Gastrocnemius medialis (tissue), 4 donors: ENCODE measurements at regions not wholly inside any gene's neighbourhood (a gene's known extent, or its start where the extent isn't known, plus 50 kb on each side); places are given as distances from the start of the nearest gene placed in this dataset.

Source experiments
- ATAC-seq, 2 donors: fragments of 150-250 bp; one replicate each; pipeline ENCODE4 v1.9.1; 2016
- DNase-seq, 2 donors: peaks; one replicate each; pipeline ENCODE4 v3.0.0-alpha.2; 2019
- H3K27ac ChIP-seq, 4 donors: fragments of 200-600 bp; sonication (generic); 1 replicate in 1 of 4; 2 replicates in 3 of 4; pipeline ENCODE4 v1.5.1; 2016 to 2018; ENCODE audit warnings: mild to moderate bottlenecking in 2 of 4, moderate library complexity in 1 of 4
- H3K27me3 ChIP-seq, 3 donors: fragments of 200-600 bp; sonication (generic) in 2 of 3; 1 replicate in 1 of 3; 2 replicates in 2 of 3; pipeline versions ENCODE4 v1.5.1 to v1.6.0; 2016 to 2019; ENCODE audit warnings: mild to moderate bottlenecking in 1 of 3, moderate library complexity in 1 of 3
- H3K36me3 ChIP-seq, 2 donors: fragments of 200-600 bp; sonication (generic) in 1 of 2; one replicate each; pipeline ENCODE4 v1.5.1; 2017 to 2018
- H3K4me1 ChIP-seq, 2 donors: fragments of 200-600 bp; sonication (generic) in 1 of 2; one replicate each; pipeline ENCODE4 v1.5.1; 2016 to 2017; ENCODE audit warnings: mild to moderate bottlenecking in 2 of 2
- H3K4me3 ChIP-seq, 4 donors: fragments of 200-600 bp; sonication (generic) in 3 of 4; 1 replicate in 1 of 4; 2 replicates in 3 of 4; pipeline ENCODE4 v1.5.1; 2016 to 2019; ENCODE audit warnings: mild to moderate bottlenecking in 2 of 4
- H3K9me3 ChIP-seq, 3 donors: fragments of 200-600 bp; sonication (generic) in 2 of 3; 1 replicate in 1 of 3; 2 replicates in 2 of 3; pipeline ENCODE4 v1.5.1; 2016 to 2019
- CTCF ChIP-seq, 5 experiments: fragments of 450-650 bp in 3 of 5; fragments of 200-600 bp in 2 of 5; sonication (generic) in 2 of 5; IDR thresholded peaks in 4 of 5; conservative IDR thresholded peaks in 1 of 5; 1 replicate in 4 of 5; 2 replicates in 1 of 5; pipeline ENCODE4 v1.5.1; 2016 to 2019; ENCODE audit warnings: antibody characterized with exemption in 5 of 5, mild to moderate bottlenecking in 3 of 5, moderate library complexity in 3 of 5
- POLR2A ChIP-seq, 2 donors: fragments of 450-650 bp; IDR thresholded peaks; one replicate each; pipeline ENCODE4 v1.6.1; 2017; ENCODE audit warnings: antibody characterized with exemption in 2 of 2, mild to moderate bottlenecking in 2 of 2, moderate library complexity in 2 of 2
- in situ Hi-C, 4 donors: fragments of 200-750 bp; cut with MboI; loops; one replicate each; pipeline versions ENCODE4 v1.15.0 to v1.8.0; 2017; ENCODE audit warnings: low sequenced_read_pairs in 4 of 4
- intact Hi-C: fragments of 100-400 bp; cut with DNase I; formaldehyde crosslinking; loops from one replicate; pipeline ENCODE4 v1.15.1; 2023; ENCODE audit warnings: low total_unique reads

- peaks cover 0 to 6% of the 10 kb centered on the region in 2 donors for H3K4me1 ChIP-seq
- intact Hi-C loops = no loop called here
- no peaks in the 10 kb centered on the region for H3K36me3 ChIP-seq
- H3K27me3 ChIP-seq = no peaks in the 10 kb centered on the region
- DNase-seq (no peak), ATAC-seq (peak; percentile 46 to 80)
- H3K27ac ChIP-seq = no peak overlapping the region
- TF ChIP-seq CTCF (IDR thresholded peaks at IDR 0.05 in 4 of 5, conservative IDR thresholded peaks at IDR 0.05 in 1 of 5) (no peak), POLR2A (IDR thresholded peaks at IDR 0.05) (no peak)
- in situ Hi-C loops = no loop called here
- no peaks in the 10 kb centered on the region for H3K9me3 ChIP-seq
- H3K4me3 ChIP-seq = no peak overlapping the region
These were observed 161.7 kb upstream of the CXCL13 start for GRCh38 chr4:77443941-77444340.

GRCh38 chr4:77445823-77446222 lies 159.8 kb upstream of the CXCL13 start:
- no peak for TF ChIP-seq CTCF (IDR thresholded peaks at IDR 0.05 in 4 of 5, conservative IDR thresholded peaks at IDR 0.05 in 1 of 5)
- TF ChIP-seq POLR2A (IDR thresholded peaks at IDR 0.05) = no peak
- ATAC-seq = no peak
- H3K36me3 ChIP-seq = no peaks in the 10 kb centered on the region
- no peaks in the 10 kb centered on the region for H3K9me3 ChIP-seq
- H3K27me3 ChIP-seq = no peaks in the 10 kb centered on the region
- no peak overlapping the region for H3K27ac ChIP-seq
- in situ Hi-C loops (no loop called here), intact Hi-C loops (no loop called here)
- no peak for DNase-seq
- peaks cover 0 to 6% of the 10 kb centered on the region in 2 donors for H3K4me1 ChIP-seq
- H3K4me3 ChIP-seq = no peak overlapping the region

GRCh38 chr4:77446601-77447000 lies 159.0 kb upstream of the CXCL13 start:
- peaks cover 0 to 6% of the 10 kb centered on the region in 2 donors for H3K4me1 ChIP-seq
- in situ Hi-C loops (no loop called here), intact Hi-C loops (no loop called here)
- ATAC-seq = no peak
- no peak for DNase-seq
- H3K36me3 ChIP-seq = no peaks in the 10 kb centered on the region
- no peaks in the 10 kb centered on the region for H3K9me3 ChIP-seq
- H3K27me3 ChIP-seq = no peaks in the 10 kb centered on the region
- TF ChIP-seq CTCF (IDR thresholded peaks at IDR 0.05 in 4 of 5, conservative IDR thresholded peaks at IDR 0.05 in 1 of 5) = no peak
- TF ChIP-seq POLR2A (IDR thresholded peaks at IDR 0.05) = no peak
- no peak overlapping the region for H3K4me3 ChIP-seq
- no peak overlapping the region for H3K27ac ChIP-seq

- Histone ChIP-seq H3K27me3 (no peaks in the 10 kb centered on the region), H3K4me1 (peaks cover 0 to 2% of the 10 kb centered on the region in 2 donors), H3K4me3 (no peak overlapping the region), H3K27ac (no peak overlapping the region), H3K9me3 (no peaks in the 10 kb centered on the region), H3K36me3 (no peaks in the 10 kb centered on the region)
- no peak for DNase-seq
- intact Hi-C loops = no loop called here
- in situ Hi-C loops = no loop called here
- TF ChIP-seq CTCF (IDR thresholded peaks at IDR 0.05 in 4 of 5, conservative IDR thresholded peaks at IDR 0.05 in 1 of 5) (no peak), POLR2A (IDR thresholded peaks at IDR 0.05) (no peak)
- ATAC-seq = no peak
These were observed 156.4 kb upstream of the CXCL13 start for GRCh38 chr4:77449171-77449570.

GRCh38 chr4:77450006-77450405 lies 155.6 kb upstream of the CXCL13 start:
- Histone ChIP-seq H3K4me3 (no peak overlapping the region), H3K9me3 (no peaks in the 10 kb centered on the region), H3K27ac (no peak overlapping the region), H3K4me1 (no peaks in the 10 kb centered on the region), H3K36me3 (no peaks in the 10 kb centered on the region), H3K27me3 (no peaks in the 10 kb centered on the region)
- ATAC-seq (no peak), DNase-seq (no peak)
- intact Hi-C loops (no loop called here), in situ Hi-C loops (no loop called here)
- no peak for TF ChIP-seq CTCF (IDR thresholded peaks at IDR 0.05 in 4 of 5, conservative IDR thresholded peaks at IDR 0.05 in 1 of 5)
- TF ChIP-seq POLR2A (IDR thresholded peaks at IDR 0.05) = no peak
